ENCODE measurements at regions not wholly inside any gene's neighbourhood (a gene's known extent, or its start where the extent isn't known, plus 50 kb on each side); places are given as distances from the start of the nearest gene placed in this dataset.

GRCh38 chr11:45045683-45046471 is 95.2 kb upstream of the TP53I11 start:
- TF ChIP-seq CTCF (IDR thresholded peaks at IDR 0.05) (no peak), ZFX (IDR thresholded peaks at IDR 0.05; ENCODE audit: borderline replicate concordance) (no peak)
- H3K27ac ChIP-seq, result no peak overlapping the region

- H3K27ac ChIP-seq, result no peak overlapping the region
- TF ChIP-seq ZFX (IDR thresholded peaks at IDR 0.05; ENCODE audit: borderline replicate concordance) (no peak), CTCF (IDR thresholded peaks at IDR 0.05) (no peak)
Measured at GRCh38 chr11:45048313-45048841, 97.7 kb upstream of the TP53I11 start.

GRCh38 chr11:45048870-45049691 is 97.4 kb upstream of the PRDM11 start:
- TF ChIP-seq CTCF (IDR thresholded peaks at IDR 0.05) (no peak), ZFX (IDR thresholded peaks at IDR 0.05; ENCODE audit: borderline replicate concordance) (no peak)
- no peak overlapping the region for H3K27ac ChIP-seq

- TF ChIP-seq CTCF (IDR thresholded peaks at IDR 0.05) (no peak), ZFX (IDR thresholded peaks at IDR 0.05; ENCODE audit: borderline replicate concordance) (no peak)
- H3K27ac ChIP-seq, result no peak overlapping the region
Measured at GRCh38 chr11:45050111-45050510, 96.3 kb upstream of the PRDM11 start.

GRCh38 chr11:45051621-45052020 is 94.8 kb upstream of the PRDM11 start:
- no peak for TF ChIP-seq ZFX (IDR thresholded peaks at IDR 0.05; ENCODE audit: borderline replicate concordance)
- no peak for TF ChIP-seq CTCF (IDR thresholded peaks at IDR 0.05)

GRCh38 chr11:45052361-45052760 is 94.1 kb upstream of the PRDM11 start:
- TF ChIP-seq ZFX (IDR thresholded peaks at IDR 0.05; ENCODE audit: borderline replicate concordance) (no peak), CTCF (IDR thresholded peaks at IDR 0.05) (no peak)

More at GRCh38 chr11:45051621-45052020, 94.8 kb upstream of the PRDM11 start:
- no peak overlapping the region for H3K27ac ChIP-seq

More at GRCh38 chr11:45052361-45052760, 94.1 kb upstream of the PRDM11 start:
- no peak overlapping the region for H3K27ac ChIP-seq

Data from 22Rv1 (cell line).